Upper lobe of left lung (tissue), 4 donors: ENCODE measurements at regions not wholly inside any gene's neighbourhood (a gene's known extent, or its start where the extent isn't known, plus 50 kb on each side); places are given as distances from the start of the nearest gene placed in this dataset.

ENCODE experiments used
- CTCF ChIP-seq, 6 experiments: fragments of 450-650 bp in 4 of 6; fragments of 200-600 bp in 2 of 6; sonication (generic) in 2 of 6; IDR thresholded peaks; one replicate each; pipeline ENCODE4 v1.5.1; 2016 to 2019; ENCODE audit warnings: antibody characterized with exemption in 6 of 6
- POLR2A ChIP-seq, 4 donors: fragments of 450-650 bp; IDR thresholded peaks; one replicate each; pipeline ENCODE4 v1.5.1; 2016 to 2017; ENCODE audit warnings: antibody characterized with exemption in 4 of 4, mild to moderate bottlenecking in 2 of 4
- POLR2AphosphoS5 ChIP-seq, 2 donors: sonication (generic); formaldehyde crosslinking; IDR thresholded peaks; one replicate each; pipeline ENCODE4 v1.5.1; 2017; ENCODE audit warnings: antibody characterized with exemption in 2 of 2

DNA sequence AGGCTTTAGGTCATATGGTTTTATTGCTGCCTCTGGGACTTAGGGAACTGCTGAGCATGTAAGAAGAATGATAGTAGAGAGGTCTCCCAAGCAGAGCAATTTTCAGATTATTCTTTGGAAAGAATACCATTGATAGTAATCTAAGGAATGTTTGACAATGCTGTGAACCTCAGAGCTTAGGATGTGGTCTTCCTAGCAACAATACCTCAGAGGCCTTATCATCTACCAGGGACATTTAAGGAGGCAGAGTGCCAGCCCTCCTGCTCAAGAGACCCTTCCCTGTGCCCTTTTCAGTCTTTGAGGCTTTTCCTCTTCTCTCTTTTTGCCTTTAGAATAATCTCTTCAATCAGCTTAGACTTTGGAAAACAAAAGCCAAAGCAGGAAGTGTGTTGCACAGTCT, 272.1 kb downstream of the OXSM start:
- TF ChIP-seq POLR2A (IDR thresholded peaks at IDR 0.05) (no peak), POLR2AphosphoS5 (IDR thresholded peaks at IDR 0.05) (no peak), CTCF (IDR thresholded peaks at IDR 0.05) (no peak)
